Motor neuron (in vitro differentiated cells): ENCODE measurements at regions not wholly inside any gene's neighbourhood (a gene's known extent, or its start where the extent isn't known, plus 50 kb on each side); places are given as distances from the start of the nearest gene placed in this dataset.
"Not testable (repeated sequence)": the region's sequence is repeated elsewhere in the genome, so short reads cannot be mapped to it uniquely, and the experiment has no call there.

Source experiments
- ATAC-seq, 8 experiments: fragments of 200-7000 bp; cut with Tn5 transposase; replicated peaks in 6 of 8; 2 replicates each; pipeline ENCODE4 v1.8.0; 2021; ENCODE audit warnings: mild to moderate bottlenecking in 8 of 8, moderate library complexity in 8 of 8
- H3K27ac ChIP-seq, 2 donors: fragments of 250-450 bp; sonication (Bioruptor Pico); 2 replicates each; pipeline ENCODE4 v1.9.0; 2021; ENCODE audit warnings: antibody characterized with exemption in 2 of 2, mild to moderate bottlenecking in 2 of 2, moderate library complexity in 1 of 2
- H3K4me1 ChIP-seq, 2 donors: fragments of 250-450 bp; sonication (Bioruptor Pico); replicated peaks in 1 of 2; 2 replicates each; pipeline ENCODE4 v1.6.1; 2021; ENCODE audit warnings: antibody characterized with exemption in 2 of 2, mild to moderate bottlenecking in 2 of 2, moderate library complexity in 1 of 2
- H3K4me3 ChIP-seq, 5 donors: fragments of 250-450 bp; sonication (Bioruptor Pico); 2 replicates each; pipeline ENCODE4 v1.9.0; 2021; ENCODE audit warnings: antibody characterized with exemption in 5 of 5, mild to moderate bottlenecking in 5 of 5, moderate library complexity in 4 of 5
- WGBS, 10 experiments: fragments of 450-650 bp; shearing (Covaris generic); methylation state at CpG; one replicate each; pipeline ENCODE4 v1.0.0; 2022; 5-methylcytosine and 5-hydroxymethylcytosine counted together
- in situ Hi-C, 9 experiments: fragments of 400-800 bp; cut with MboI; loops; one replicate each; pipeline ENCODE4 v1.15.0; 2021; ENCODE audit warnings: low sequenced_read_pairs in 9 of 9, low pct_unique_long_range_greater_than_20kb in 2 of 9; ENCODE audit not compliant: unreplicated experiment in 9 of 9

DNA sequence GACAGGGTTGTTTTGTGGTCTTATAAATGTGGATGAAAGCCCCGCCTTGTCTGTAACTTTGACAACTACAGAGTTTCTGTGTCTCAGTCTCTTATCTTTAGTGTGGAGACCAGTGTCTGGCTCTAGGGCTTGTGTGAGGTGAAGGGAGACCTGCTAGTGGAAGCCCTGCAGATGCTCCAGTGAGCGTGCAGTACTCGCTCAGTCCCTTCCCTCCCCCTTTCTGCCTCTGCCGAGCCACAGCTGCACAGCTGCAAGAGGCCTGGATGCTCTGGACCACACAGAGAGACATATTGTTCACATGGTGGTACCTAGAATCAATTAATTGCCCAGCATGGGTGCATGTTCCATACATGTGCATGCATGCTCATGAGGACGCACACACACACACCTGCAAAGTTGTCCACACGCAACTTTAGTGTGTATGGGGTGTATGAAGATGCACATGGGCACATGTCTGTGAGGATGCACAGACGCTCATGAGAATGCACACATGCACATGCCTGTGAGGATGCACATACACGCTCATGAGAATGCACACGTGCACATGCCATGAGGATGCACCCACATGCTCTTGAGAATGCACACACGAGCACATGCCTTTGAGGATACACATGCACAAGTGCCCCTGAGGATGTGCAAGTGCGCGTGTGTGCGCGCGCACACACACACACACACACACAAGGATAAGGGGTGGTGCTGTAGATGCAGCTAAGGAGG is 282.1 kb upstream of the HS6ST1 start:
- in situ Hi-C loops = no loop called here
- H3K4me3 ChIP-seq = no peak overlapping the region
- H3K4me1 ChIP-seq = peaks cover 10 to 16% of the 10 kb centered on the region in 2 donors
- 40 to 96% (median 71%) methylated on average over 1 to 9 of the region's 15 CpGs; no CpG with 5 or more reads in 3 of the 10 experiments for WGBS, 10 experiments
- no peak overlapping the region for H3K27ac ChIP-seq
- ATAC-seq = peak in 5 of 8 experiments; percentile 39 to 80 (median 71)

DNA sequence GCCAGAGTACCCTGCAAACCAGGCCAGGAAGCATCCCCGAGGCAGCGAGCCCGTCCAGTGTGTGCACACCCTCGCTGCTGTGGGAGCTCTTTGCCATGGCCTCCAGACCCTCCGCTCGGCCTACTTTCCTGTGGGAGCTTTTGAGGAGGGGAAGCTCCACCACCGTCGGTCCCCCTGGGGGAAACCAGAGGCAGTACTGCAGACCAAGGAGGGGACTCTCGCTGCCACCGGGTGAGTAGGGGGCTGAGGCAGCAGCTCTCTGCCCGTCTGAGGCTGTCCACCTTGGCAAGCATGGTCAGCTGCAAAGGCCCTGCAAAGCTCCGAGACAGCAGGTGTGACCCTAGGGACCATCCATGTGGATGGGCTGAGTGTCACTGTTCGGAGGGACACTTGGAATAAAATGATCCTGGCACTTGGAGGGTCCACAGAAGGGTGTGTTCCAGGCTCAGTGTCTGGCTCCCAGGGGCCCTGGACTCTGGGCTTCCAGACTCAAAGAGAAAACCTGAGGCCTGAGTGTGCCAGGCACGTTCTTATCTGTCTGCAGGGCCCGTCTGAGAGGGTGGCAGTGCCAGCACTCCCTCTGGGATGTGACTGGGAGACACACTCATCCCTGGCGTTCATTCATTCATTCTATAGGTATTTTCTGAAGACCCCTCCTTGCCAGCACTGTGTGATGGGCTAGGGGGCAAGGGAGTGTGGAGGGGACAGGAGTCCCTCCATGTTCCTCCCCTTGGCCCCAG is 282.8 kb upstream of the HS6ST1 start:
- no peak overlapping the region for H3K4me3 ChIP-seq
- peaks cover 10 to 16% of the 10 kb centered on the region in 2 donors for H3K4me1 ChIP-seq
- no peak for ATAC-seq
- no peak overlapping the region for H3K27ac ChIP-seq
- in situ Hi-C loops = no loop called here
- 40 to 100% (median 93%) methylated on average over 1 to 3 of the region's 16 CpGs; no CpG with 5 or more reads in 5 of the 10 experiments for WGBS, 10 experiments

DNA sequence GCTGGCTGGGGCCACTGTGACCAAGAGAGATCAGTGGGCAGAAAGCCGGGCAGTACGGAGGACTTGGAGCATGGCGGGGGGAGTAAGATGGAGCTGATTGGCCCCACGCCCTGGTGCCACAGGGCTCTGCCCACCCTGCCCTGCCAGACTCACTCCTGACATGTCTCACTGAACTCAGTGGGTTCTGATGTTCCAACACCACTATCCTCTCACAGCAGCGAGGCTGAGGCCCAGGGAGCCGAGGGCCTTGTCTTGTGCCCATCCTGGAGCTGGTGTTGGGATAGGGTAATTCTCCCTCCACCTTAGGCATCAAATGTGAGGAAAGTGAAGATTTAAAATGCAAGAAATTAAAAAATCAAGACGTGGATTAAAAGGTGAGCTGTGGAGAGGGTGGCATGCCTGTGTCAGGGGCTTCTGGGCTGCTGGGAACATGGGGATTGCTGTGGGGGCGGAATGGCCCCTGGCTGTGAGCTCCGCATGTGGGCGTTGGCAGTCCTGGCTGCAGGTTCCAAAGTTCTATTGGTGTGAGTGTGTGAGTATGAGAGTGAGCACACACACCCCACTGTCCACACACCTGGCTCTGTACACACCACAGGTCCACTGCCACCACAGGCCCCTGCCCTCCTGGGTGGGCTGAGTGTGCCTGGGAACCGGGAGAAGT is 283.5 kb upstream of the HS6ST1 start:
- ATAC-seq = no peak
- H3K27ac ChIP-seq = no peak overlapping the region
- in situ Hi-C loops = no loop called here
- no peak overlapping the region for H3K4me3 ChIP-seq
- peaks cover 10 to 16% of the 10 kb centered on the region in 2 donors for H3K4me1 ChIP-seq
- 40 to 100% (median 80%) methylated on average over 1 to 4 of the region's 11 CpGs; no CpG with 5 or more reads in 5 of the 10 experiments for WGBS, 10 experiments

DNA sequence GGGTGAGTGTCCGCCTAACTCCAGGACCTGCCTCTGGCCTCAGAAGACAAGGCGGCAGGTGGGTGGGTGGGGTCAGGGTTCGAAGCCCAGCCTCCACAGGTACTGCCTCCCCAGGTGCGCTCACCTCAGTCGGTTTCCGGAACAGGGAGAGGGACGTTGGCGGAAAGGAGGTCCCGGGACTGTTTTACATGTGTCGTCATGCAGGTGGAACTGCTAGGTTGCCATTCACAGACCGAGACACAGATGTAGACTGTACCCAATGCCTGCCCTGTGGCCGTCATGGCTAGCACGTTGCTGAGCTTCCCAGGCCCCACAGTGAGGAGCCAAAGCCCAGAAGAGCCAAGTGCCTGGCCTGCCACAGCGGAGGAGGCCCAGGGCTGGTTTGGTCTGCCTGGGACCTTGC is 284.0 kb upstream of the HS6ST1 start:
- Histone ChIP-seq H3K27ac (no peak overlapping the region), H3K4me1 (peaks cover 13 to 17% of the 10 kb centered on the region in 2 donors), H3K4me3 (no peak overlapping the region)
- ATAC-seq = peak in 1 of 8 experiments; percentile 15
- in situ Hi-C loops = no loop called here
- 90 to 100% (median 94%) methylated on average over 2 to 4 of the region's 14 CpGs; no CpG with 5 or more reads in 7 of the 10 experiments for WGBS, 10 experiments

DNA sequence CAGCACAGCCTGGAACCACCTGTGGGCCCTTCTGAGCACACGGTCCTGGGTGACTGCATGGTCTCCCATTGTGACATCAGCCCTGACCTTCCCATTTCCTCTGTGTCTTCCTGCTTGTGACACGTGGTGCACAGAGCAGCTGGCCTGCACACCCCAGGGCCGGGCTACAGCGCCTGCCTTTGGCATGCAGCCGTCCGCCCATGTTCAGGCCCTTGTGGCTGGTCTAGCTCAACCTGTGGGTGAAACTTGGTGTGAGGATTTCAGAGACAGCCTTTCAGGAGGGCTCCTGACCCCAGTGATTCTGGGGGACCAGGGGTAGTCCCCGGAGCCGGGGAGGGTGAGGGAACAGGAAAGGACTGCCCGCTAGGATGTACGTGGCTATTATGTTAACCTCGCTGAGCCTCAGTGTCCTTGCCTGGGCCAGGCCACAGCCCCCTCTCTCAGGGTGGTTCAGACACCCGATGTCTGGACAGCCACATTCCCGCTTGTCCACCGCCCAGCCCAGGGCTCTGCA is 284.8 kb upstream of the HS6ST1 start:
- in situ Hi-C loops = no loop called here
- ATAC-seq = peak in 5 of 8 experiments; percentile 45 to 73 (median 61)
- H3K4me3 ChIP-seq = no peak overlapping the region
- 71 to 100% (median 80%) methylated on average over 1 of the region's 14 CpGs; no CpG with 5 or more reads in 6 of the 10 experiments for WGBS, 10 experiments
- H3K4me1 ChIP-seq = peaks cover 19 to 21% of the 10 kb centered on the region in 2 donors
- no peak overlapping the region for H3K27ac ChIP-seq

DNA sequence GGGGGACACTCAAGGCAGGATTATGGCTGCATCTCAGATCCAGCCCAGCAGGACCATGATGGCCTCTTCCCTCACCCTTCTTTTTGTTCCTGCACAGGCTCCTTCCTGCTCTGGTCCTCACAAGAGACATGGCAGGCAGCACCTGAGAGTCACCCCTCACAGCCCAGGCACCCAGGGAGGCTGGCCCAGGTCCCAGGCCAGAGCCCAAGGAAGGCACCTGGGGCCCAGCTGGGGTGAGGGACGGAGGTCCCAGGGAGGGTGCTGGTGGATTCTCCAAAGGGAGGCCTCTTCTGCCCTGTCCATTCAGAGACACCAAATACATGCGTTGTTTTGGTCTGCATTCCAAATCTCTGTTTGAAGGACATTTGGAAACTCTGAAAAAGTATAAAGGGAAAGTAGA is 285.4 kb upstream of the HS6ST1 start:
- Histone ChIP-seq H3K27ac (no peak overlapping the region), H3K4me3 (no peak overlapping the region), H3K4me1 (peaks cover 19 to 21% of the 10 kb centered on the region in 2 donors)
- ATAC-seq = no peak
- in situ Hi-C loops = no loop called here
- WGBS, 10 experiments = 83 to 100% methylated on average over 1 of the region's 2 CpGs; no CpG with 5 or more reads in 8 of the 10 experiments

DNA sequence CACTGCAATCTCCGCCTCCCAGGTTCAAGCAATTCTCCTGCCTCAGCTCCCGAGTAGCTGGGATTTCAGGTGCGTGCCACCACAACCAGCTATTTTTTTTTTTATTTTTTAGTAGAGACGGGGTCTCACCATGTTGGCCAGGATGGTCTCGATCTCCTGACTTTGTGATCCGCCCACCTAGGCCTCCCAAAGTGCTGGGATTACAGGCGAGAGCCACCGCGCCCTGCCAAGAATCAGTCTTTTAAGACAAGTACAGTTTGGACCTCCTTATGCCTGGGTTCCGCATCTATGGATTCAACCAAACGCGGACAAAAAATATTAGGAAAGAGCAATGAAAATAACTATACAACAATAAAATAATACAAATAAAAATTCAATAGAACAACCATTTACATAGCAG is 285.9 kb upstream of the HS6ST1 start:
- in situ Hi-C loops, H3K27ac ChIP-seq, ATAC-seq, H3K4me3 ChIP-seq: not testable (repeated sequence)
- H3K4me1 ChIP-seq = peaks cover 19 to 20% of the 10 kb centered on the region in 2 donors
- 87 to 100% (median 97%) methylated on average over 3 to 11 of the region's 12 CpGs; no CpG with 5 or more reads in 1 of the 10 experiments for WGBS, 10 experiments

DNA sequence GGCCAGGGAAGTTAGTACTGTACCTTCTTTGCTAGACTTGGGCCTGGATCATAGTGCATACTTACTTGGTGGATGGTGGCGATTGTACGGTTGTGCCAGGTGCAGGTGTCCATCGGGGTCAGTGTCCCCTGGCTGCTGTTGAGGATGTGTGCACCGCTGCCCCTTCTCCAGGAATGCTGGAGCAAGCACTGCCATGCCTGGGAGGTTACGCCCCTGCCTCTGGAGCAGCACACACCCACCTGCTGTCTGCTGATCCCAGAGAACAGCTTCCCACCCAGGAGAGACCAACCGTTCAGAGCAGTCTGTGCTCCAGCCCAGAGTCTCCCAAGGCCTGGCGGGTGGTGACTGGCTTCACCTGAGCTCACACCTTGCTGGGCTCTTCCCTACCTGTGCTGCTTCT is 286.8 kb upstream of the HS6ST1 start:
- H3K27ac ChIP-seq = no peak overlapping the region
- in situ Hi-C loops = no loop called here
- no peak overlapping the region for H3K4me3 ChIP-seq
- peaks cover 12 to 14% of the 10 kb centered on the region in 2 donors for H3K4me1 ChIP-seq
- ATAC-seq = peak in 1 of 8 experiments; percentile 21
- 80 to 100% (median 96%) methylated on average over 1 to 4 of the region's 7 CpGs; no CpG with 5 or more reads in 5 of the 10 experiments for WGBS, 10 experiments

DNA sequence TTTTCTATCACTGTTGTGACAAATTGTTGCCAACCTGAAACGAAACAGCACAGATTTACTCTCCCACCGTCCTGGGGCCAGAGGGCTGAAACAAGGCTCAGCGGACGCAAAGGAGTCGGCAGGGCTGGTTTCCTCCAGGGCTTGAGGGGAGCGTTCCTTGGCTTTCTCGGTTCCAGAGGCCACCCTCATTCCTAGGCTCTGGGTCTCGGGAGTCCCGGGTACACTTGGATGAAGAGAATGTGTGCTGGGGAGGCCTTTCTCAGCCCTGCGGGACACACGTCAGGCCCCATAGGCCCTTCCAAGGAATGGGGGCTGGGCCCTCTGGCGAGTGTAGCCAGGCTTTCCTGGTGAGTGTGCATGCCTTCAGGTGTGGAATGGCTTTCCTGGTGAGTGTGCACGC is 287.3 kb upstream of the HS6ST1 start:
- in situ Hi-C loops = no loop called here
- WGBS, 10 experiments = 80 to 93% methylated on average over 2 to 5 of the region's 13 CpGs; no CpG with 5 or more reads in 8 of the 10 experiments
- H3K27ac ChIP-seq = no peak overlapping the region

DNA sequence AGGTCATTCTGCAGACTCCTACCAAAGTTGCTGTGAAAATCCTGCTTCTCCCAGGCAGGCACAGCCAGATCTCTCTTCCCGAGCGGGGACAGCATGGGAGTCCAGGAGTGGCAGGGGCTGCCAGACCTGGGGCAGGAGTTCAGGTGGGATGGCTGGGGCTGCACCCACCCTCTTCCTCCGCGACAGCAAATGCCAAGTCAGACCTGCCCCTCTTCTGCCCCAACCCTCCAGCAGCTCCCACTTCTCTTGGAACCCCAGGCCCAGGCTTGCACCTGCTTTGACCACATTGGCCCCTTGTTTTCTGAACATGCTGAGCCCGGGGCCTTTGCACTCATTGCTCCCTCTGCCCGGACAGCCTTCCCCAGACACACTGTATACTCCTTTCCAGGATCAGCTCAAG is 288.2 kb upstream of the HS6ST1 start:
- Histone ChIP-seq H3K27ac (no peak overlapping the region), H3K4me1 (peaks cover 9 to 14% of the 10 kb centered on the region in 2 donors), H3K4me3 (no peak overlapping the region)
- in situ Hi-C loops = no loop called here
- WGBS, 10 experiments = 60 to 100% (median 98%) methylated on average over 1 to 4 of the region's 6 CpGs; no CpG with 5 or more reads in 2 of the 10 experiments
- ATAC-seq = no peak

More for the DNA sequence above, 287.3 kb upstream of the HS6ST1 start:
- ATAC-seq = no peak
- Histone ChIP-seq H3K4me1 (peaks cover 7 to 9% of the 10 kb centered on the region in 2 donors), H3K4me3 (no peak overlapping the region)

DNA sequence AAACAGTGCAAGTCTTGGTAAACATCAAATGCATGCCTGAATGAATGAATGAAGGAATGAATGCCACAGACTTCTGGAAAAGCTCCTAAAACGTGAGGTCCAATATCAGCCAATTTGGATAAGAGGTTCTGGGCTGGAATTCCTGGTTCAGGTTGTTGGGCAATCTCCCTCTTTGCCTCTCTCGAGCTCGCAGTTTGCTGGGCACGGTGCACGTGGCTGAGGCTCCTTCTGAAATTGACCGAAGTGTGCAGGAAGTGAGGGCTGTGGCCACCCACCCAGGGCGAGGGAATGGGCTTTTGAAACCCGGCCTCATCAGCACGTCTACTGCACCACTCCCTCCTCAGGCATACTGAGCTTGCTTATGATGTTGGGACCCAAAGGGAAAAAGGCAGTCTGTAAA is 288.8 kb upstream of the HS6ST1 start:
- ATAC-seq = peak in 2 of 8 experiments; percentile 3 to 16
- WGBS, 10 experiments = 50 to 86% (median 75%) methylated on average over 1 to 4 of the region's 9 CpGs; no CpG with 5 or more reads in 3 of the 10 experiments
- Histone ChIP-seq H3K27ac (no peak overlapping the region), H3K4me3 (no peak overlapping the region), H3K4me1 (peaks cover 14 to 18% of the 10 kb centered on the region in 2 donors)
- in situ Hi-C loops = no loop called here

DNA sequence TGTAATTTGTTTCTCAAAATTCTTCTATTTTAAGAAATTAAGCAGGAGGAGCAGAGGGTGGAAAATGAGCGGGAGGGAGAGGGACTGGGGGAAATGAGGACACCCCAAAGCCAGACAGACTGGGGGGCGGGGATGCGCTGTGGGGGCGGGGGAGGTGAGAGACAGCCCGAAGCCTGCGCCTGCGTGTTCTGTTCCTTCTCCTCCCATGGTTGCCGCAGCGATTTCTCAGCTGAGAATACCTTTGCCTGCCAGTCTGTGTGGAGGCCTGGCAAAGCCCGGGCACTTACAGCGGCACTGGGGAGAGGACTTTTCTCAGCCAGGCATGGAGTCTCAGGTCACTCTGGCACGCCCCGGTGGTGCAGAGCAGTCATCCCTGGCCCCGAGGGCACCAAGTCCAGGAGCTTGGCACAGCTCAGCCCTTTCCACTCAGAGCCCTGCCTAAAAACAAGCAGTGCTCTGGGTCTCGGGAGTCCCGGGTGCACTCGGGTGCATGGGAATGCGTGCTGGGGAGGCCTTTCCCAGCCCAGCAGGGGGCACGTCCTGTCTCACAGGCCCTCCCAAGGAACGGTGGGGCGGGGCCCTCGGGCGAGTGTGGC is 289.3 kb upstream of the HS6ST1 start:
- ATAC-seq = peak; percentile 17 to 52 (median 30)
- 73 to 80% methylated on average over 1 to 3 of the region's 23 CpGs; no CpG with 5 or more reads in 8 of the 10 experiments for WGBS, 10 experiments
- Histone ChIP-seq H3K4me3 (no peak overlapping the region), H3K4me1 (peaks cover 19 to 23% of the 10 kb centered on the region in 2 donors), H3K27ac (no peak overlapping the region)
- in situ Hi-C loops = no loop called here
